KBM-7 (cell line): ENCODE measurements at regions not wholly inside any gene's neighbourhood (a gene's known extent, or its start where the extent isn't known, plus 50 kb on each side); places are given as distances from the start of the nearest gene placed in this dataset.

ENCODE experiments used
- DNase-seq: peaks from one replicate; pipeline ENCODE4 v3.0.0-alpha.2; 2015
- in situ Hi-C: fragments of 300-500 bp; cut with MboI; formaldehyde crosslinking; loops from 2 replicates; pipeline ENCODE4 v1.14.3; 2020; ENCODE audit warnings: low sequenced_read_pairs, low pct_unique_long_range_greater_than_20kb, mixed read lengths

DNA sequence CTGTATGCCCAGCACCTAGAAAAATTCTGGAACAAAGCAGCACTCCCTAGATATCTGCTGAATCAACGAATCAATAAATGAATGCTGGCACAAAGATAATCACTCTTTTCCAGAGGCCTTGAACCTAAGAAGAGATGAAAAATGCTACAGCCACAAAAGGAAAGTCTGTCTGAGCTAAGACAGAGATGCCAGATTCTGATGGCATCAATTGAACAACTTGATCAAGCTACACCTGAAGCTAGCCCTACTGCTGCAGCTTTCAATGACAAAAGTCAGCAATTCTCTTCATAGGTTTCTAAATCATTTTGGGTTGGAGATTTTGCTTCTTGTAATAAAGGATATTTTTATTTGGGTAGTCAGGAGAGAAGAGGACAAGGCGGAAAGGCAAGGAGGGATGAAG lies 305.0 kb upstream of the SULF2 start:
- DNase-seq: no peak

DNA sequence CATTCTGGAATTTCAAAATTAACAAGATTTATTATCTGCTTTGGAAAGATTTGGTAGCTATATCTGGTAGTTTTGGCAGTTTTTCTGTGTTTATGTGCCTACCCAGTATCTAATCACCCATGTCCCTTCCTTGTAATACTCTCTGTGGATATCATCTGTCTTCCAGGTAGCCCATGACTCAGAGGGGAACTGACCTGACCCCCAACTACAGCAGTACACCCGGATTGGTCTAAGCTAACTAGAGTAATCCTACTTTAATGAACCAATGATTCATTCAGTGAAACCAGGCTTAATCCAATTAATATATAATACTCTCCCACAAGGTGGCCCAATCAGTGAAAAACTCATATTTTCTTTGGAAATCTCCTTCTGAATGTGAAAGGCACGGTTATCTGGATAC lies 295.3 kb upstream of the SULF2 start:
- in situ Hi-C loops: no loop called here
- no peak for DNase-seq

More for the DNA sequence above, 305.0 kb upstream of the SULF2 start:
- in situ Hi-C loops: no loop called here

GRCh38 chr20:48079028-48079427 lies 293.7 kb upstream of the SULF2 start:
- in situ Hi-C loops: no loop called here
- no peak for DNase-seq

DNA sequence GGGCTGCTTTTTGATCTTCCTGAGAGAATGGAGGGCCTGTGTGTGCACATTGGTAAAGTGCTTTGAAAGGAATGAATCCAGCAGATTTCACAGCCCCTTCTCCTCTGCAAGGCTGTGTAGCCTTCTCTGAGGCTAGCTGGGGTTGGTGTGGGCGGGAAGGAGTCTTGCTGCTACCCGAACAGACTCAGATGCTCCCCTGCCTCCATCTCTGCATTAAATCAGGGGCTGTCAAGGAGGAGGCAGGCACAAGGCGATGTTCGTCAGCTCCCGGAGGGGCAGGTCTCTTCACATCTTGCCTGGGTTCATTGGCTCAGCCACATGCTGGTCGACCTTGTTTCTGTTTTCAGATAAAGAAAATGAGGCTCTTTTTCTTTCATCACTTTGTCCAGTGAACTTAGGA lies 291.5 kb upstream of the SULF2 start:
- in situ Hi-C loops: no loop called here
- no peak for DNase-seq

- no peak for DNase-seq
- in situ Hi-C loops: no loop called here
Observed at GRCh38 chr20:48076247-48076646, 291.0 kb upstream of the SULF2 start.

GRCh38 chr20:48075591-48076174 lies 290.4 kb upstream of the SULF2 start:
- in situ Hi-C loops: no loop called here
- DNase-seq: no peak

- no peak for DNase-seq
- in situ Hi-C loops: no loop called here
Observed at GRCh38 chr20:48070991-48071652, 285.8 kb upstream of the SULF2 start.

GRCh38 chr20:48069596-48069995 lies 284.3 kb upstream of the SULF2 start:
- no peak for DNase-seq
- in situ Hi-C loops: no loop called here

- in situ Hi-C loops: no loop called here
- DNase-seq: no peak
Observed at GRCh38 chr20:48066851-48067250, 281.6 kb upstream of the SULF2 start.

DNA sequence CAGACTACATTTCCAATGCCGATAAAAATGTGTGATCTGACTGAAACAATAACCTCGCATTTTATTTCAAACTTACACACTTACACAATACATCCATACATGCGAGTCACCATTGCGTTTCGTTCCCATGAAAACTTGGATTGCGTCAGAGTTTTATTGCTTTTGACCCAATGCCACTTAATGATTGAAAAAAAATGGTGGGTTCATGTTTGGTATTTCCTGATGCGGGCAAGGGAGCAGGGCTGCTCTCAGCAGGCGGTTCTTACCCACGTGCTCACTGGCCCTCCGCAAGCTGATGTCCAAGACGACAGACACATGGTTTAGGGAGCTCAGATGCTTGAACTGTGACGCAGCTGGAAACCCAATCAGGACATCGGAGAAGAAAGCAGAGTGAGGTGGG lies 281.0 kb upstream of the SULF2 start:
- DNase-seq: no peak

DNA sequence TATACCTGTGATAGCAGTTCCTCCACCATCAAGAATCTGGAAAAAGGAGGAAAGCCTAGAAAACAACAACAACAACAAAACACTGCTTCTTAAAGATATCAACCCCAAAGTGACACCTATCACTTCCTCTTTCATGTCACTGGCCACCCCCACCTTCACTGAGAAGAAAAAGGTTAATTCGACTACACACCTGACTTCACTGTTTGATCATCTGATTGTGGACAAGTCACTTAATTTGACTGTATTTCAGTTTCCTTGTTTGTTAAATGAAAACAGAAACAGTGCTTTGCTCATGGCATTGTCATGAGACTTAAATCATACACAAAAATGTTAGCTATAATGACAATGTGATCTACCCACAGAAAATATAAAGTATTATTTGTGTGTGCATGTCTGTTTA lies 280.6 kb upstream of the SULF2 start:
- DNase-seq: no peak
- in situ Hi-C loops: no loop called here

More for the DNA sequence above, 281.0 kb upstream of the SULF2 start:
- in situ Hi-C loops: no loop called here

GRCh38 chr20:48064929-48065328 lies 279.6 kb upstream of the SULF2 start:
- in situ Hi-C loops: no loop called here
- DNase-seq: no peak

- in situ Hi-C loops: no loop called here
- no peak for DNase-seq
Observed at GRCh38 chr20:48060841-48061720, 275.8 kb upstream of the SULF2 start.

DNA sequence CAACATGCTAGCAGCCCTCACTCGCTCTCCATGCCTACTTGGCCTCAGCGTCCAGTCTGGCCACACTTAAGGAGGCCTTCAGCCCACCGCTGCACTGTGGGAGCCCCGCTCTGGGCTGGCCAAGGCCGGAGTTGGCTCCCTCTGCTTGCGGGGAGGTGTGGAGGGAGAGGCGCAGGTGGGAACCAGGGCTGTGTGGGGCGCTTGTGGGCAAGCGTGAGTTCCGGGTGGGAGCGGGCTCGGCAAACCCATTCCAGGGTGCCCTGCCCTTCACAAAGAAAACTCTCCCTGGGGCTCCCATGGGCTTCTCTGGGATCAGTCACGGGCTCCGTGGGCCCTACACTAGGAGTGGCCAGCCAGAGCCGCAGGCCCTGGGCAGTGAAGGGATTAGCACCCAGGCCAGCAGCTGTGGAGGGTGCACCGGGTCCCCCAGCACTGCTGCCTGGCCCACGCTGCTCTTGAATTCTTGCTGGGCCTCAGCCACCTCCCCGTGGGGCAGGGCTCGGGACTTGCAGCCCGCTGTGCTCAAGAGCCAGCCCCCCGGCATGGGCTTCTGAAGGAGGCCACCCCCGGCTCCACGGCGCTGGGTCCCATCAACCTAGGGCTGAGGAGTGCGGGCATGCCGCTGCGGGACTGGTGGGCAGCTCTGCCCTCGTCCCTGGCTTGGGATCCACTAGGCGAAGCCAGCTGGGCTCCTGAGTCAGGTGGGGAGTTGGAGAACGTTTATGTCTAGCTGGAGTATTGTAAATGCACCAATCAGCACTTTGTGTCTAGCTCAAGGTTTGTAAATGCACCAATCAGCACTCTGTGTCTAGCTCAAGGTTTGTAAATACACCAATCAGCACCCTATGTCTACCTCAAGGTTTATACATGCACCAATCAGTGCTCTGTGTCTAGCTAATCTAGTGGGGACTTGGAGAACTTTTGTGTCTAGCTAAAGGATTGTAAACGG lies 273.6 kb upstream of the SULF2 start:
- in situ Hi-C loops: no loop called here
- no peak for DNase-seq

- in situ Hi-C loops: no loop called here
- no peak for DNase-seq
Observed at GRCh38 chr20:48057739-48058138, 272.5 kb upstream of the SULF2 start.

DNA sequence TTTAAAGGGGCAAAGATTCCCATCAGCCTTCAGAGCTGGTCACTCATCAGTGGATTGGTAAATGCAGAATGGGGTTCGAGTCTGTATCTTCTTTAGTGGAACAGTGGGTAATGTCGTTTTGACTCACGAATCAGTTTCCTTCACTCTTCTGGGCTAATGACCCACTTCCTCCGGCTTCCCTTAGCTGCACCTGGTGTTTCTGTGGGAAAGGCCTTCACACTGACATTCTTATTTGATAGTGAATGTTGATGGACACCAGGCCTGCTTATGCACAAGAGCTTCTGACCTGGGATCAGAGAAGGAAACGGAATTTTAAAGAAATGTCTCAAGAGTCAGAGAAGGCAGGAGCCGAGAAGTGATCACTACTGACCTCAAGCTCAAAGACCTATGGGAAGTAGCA lies 272.0 kb upstream of the SULF2 start:
- DNase-seq: no peak
- in situ Hi-C loops: no loop called here

GRCh38 chr20:48056218-48056617 lies 270.9 kb upstream of the SULF2 start:
- DNase-seq: no peak
- in situ Hi-C loops: no loop called here

GRCh38 chr20:48054051-48054450 lies 268.8 kb upstream of the SULF2 start:
- in situ Hi-C loops: no loop called here
- no peak for DNase-seq

DNA sequence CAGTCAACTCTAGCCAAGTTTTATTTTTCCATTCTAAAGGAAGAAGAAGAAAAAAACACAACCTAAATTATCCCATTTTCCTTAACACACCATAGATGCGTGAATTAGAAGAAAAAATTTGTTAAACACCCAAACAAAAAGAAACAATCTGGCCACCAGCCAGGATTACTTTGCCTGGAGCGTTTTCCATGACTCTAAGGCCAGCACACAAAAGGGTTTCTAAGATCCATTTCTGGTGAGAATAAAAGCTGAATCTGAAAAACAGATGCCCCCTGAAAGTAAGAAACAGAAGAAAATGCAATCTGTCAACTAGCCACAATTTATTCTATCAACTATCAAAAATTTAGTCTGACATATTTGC lies 267.2 kb upstream of the SULF2 start:
- DNase-seq: no peak
- in situ Hi-C loops: no loop called here
